GM13977 (cell line): ENCODE measurements at regions not wholly inside any gene's neighbourhood (a gene's known extent, or its start where the extent isn't known, plus 50 kb on each side); places are given as distances from the start of the nearest gene placed in this dataset.

Source experiments
- DNase-seq: peaks from one replicate; pipeline ENCODE4 v3.0.0; 2012; ENCODE audit warnings: low spot score
- CTCF ChIP-seq: IDR thresholded peaks from 2 replicates; pipeline ENCODE4 v1.5.1; 2012; ENCODE audit warnings: mild to moderate bottlenecking, control low read depth; ENCODE audit not compliant: insufficient read depth; ENCODE audit errors: extremely low read depth, missing control alignments
- in situ Hi-C: fragments of 300-500 bp; cut with MboI; formaldehyde crosslinking; loops from one replicate; pipeline ENCODE4 v1.12.0; 2022; ENCODE audit warnings: low sequenced_read_pairs, low pct_unique_long_range_greater_than_20kb, mixed read lengths, inconsistent platforms; ENCODE audit not compliant: unreplicated experiment

DNA sequence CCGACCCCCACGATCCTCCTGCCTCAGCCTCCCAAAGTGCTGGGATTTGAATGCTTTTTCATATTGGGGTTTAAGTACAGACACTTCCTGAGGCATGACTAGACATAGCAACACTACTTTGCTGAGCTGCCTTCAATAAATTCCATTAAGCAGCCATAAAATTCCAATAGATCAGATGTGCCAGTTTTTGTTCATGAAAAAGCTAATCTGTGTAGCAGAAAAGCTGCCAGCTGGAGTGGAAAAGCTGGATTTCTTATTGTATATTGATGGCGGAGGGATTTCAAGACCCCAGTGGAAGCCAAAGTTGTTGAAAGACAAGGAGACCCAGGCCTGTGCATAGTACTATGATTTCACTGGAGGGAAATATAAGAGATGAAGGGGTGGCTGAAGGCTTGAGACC, 209.0 kb upstream of the NUDT4 start:
- TF ChIP-seq CTCF = no peak
- in situ Hi-C loops = no loop called here
- DNase-seq = no peak

DNA sequence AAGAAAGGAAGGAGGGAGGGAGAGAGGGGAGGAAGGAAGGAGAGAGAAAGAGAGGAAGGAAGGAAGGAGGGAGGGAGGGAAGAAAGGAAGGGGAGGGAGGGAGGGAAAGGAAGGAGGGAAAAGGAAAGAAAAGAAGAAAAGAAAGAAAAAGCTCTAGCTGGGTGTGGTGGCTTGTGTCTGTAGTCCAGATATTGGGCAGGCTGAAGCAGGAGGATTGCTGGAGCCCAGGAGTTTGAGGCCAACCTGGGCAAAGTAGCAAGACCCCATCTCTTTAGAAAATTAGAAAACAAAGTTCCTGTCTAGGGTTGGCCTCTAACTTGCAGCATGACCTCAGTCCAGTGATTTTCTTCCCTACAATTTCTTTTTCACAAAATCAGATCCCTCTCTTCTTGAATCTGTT, 208.2 kb upstream of the NUDT4 start:
- in situ Hi-C loops = no loop called here
- DNase-seq = no peak
- TF ChIP-seq CTCF = no peak

- DNase-seq = no peak
- in situ Hi-C loops = no loop called here
- TF ChIP-seq CTCF = no peak
These were observed 206.8 kb upstream of the NUDT4 start for GRCh38 chr12:93170928-93171327.

- in situ Hi-C loops = no loop called here
- TF ChIP-seq CTCF = no peak
- DNase-seq = no peak
These were observed 204.4 kb upstream of the NUDT4 start for GRCh38 chr12:93173178-93173957.

DNA sequence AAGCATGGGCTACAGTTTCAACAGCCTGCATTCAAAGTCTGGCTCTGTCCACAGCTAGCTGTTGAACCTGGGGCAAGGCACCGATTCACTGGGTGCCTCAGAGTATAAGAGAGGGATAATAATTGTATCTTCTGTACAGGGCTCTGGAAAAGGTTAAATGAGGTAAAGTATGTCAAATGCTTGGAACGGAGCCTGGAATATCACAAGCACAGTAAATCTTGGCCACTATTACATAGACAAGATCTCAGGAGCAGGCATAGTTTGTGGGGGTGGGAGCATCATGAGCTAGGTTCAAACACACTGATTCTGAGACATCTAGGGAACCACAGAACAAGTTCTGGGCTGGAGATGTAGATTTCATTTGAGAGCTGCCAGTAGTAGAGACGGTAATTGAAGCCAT, 203.7 kb upstream of the NUDT4 start:
- in situ Hi-C loops = no loop called here
- DNase-seq = no peak
- no peak for TF ChIP-seq CTCF

- TF ChIP-seq CTCF = no peak
- in situ Hi-C loops = no loop called here
These were observed 203.3 kb upstream of the NUDT4 start for GRCh38 chr12:93174473-93174872.

More at GRCh38 chr12:93174473-93174872, 203.3 kb upstream of the NUDT4 start:
- DNase-seq = no peak
